SU-DHL-6 (cell line): ENCODE measurements at regions not wholly inside any gene's neighbourhood (a gene's known extent, or its start where the extent isn't known, plus 50 kb on each side); places are given as distances from the start of the nearest gene placed in this dataset.
"Not testable (repeated sequence)": the region's sequence is repeated elsewhere in the genome, so short reads cannot be mapped to it uniquely, and the experiment has no call there.

Experiments
- H2AFZ ChIP-seq: fragments of 200-600 bp; sonication (generic); 2 replicates; pipeline ENCODE4 v1.6.1; 2014; ENCODE audit warnings: low read depth, mild to moderate bottlenecking, moderate library complexity, mixed read lengths, antibody characterized with exemption, low read length; ENCODE audit not compliant: severe bottlenecking
- H3F3A ChIP-seq: fragments of 200-600 bp; shearing (Covaris generic); 2 replicates; pipeline ENCODE4 v1.6.0; 2016; ENCODE audit warnings: antibody characterized with exemption, mild to moderate bottlenecking; ENCODE audit not compliant: insufficient read depth
- H3K27ac ChIP-seq: fragments of 200-600 bp; sonication (generic); 2 replicates; pipeline ENCODE4 v1.5.1; 2016; ENCODE audit warnings: low read depth, mild to moderate bottlenecking, low read length, moderate library complexity, mixed read lengths
- H3K27me3 ChIP-seq: fragments of 200-600 bp; sonication (generic), shearing (Covaris generic); 2 replicates; pipeline ENCODE4 v1.6.0; 2014; ENCODE audit warnings: mild to moderate bottlenecking, low read length
- H3K36me3 ChIP-seq: fragments of 200-600 bp; sonication (generic); 2 replicates; pipeline ENCODE4 v1.6.1; 2014; ENCODE audit warnings: mild to moderate bottlenecking, low read length, mixed read lengths
- H3K4me2 ChIP-seq: fragments of 300-600, 200-600 bp; shearing (Covaris generic), sonication (generic); 2 replicates; pipeline ENCODE4 v1.6.0; 2014; ENCODE audit warnings: low read length, low read depth, mild to moderate bottlenecking; ENCODE audit not compliant: poor library complexity, severe bottlenecking
- H3K4me3 ChIP-seq: fragments of 200-600 bp; sonication (generic); 2 replicates; pipeline ENCODE4 v1.5.1; 2014; ENCODE audit warnings: antibody characterized with exemption, low read length, mild to moderate bottlenecking, mixed read lengths; ENCODE audit not compliant: insufficient read depth, poor library complexity, severe bottlenecking
- H3K79me2 ChIP-seq: fragments of 200-600 bp; sonication (generic); 2 replicates; pipeline ENCODE4 v1.6.1; 2014; ENCODE audit warnings: mild to moderate bottlenecking, low read length, moderate library complexity; ENCODE audit not compliant: insufficient read depth
- H3K9ac ChIP-seq: fragments of 200-600 bp; sonication (generic); 2 replicates; pipeline ENCODE4 v1.7.0; 2014; ENCODE audit warnings: mild to moderate bottlenecking, low read length
- H3K9me2 ChIP-seq: fragments of 200-600 bp; sonication (generic); replicated peaks from 2 replicates; pipeline ENCODE4 v1.6.1; 2014; ENCODE audit warnings: low read length; ENCODE audit not compliant: insufficient read depth
- H3K9me3 ChIP-seq: fragments of 200-600 bp; sonication (generic); 2 replicates; pipeline ENCODE4 v1.6.1; 2014; ENCODE audit warnings: low read length, mixed read lengths; ENCODE audit not compliant: insufficient read depth
- H4K20me1 ChIP-seq: fragments of 200-600 bp; sonication (generic); 2 replicates; pipeline ENCODE4 v1.6.1; 2014; ENCODE audit warnings: low read depth, mild to moderate bottlenecking, antibody characterized with exemption, low read length, moderate library complexity, mixed read lengths
- EZH2phosphoT487 ChIP-seq: fragments of 200-600 bp; sonication (generic), shearing (Covaris generic); conservative IDR thresholded peaks from 2 replicates; pipeline ENCODE4 v1.6.1; 2018; ENCODE audit warnings: mild to moderate bottlenecking, antibody characterized with exemption, low read length, moderate library complexity, mixed read lengths
- TF ChIP-seq, protein P1 (sequence below): fragments of 200-600 bp; sonication (generic); IDR thresholded peaks from one replicate; pipeline ENCODE4 v1.5.1; 2017; ENCODE audit warnings: antibody characterized with exemption, mild to moderate bottlenecking, low read length, moderate library complexity; ENCODE audit not compliant: insufficient read depth, poor library complexity, severe bottlenecking

GRCh38 chr12:114528766-114529165 is 122.8 kb upstream of the TBX5 start:
- H3K4me3 ChIP-seq = no peak overlapping the region
- H3K27ac ChIP-seq = no peak overlapping the region
- H3K27me3 ChIP-seq = no peaks in the 10 kb centered on the region
- H3K9me2 ChIP-seq = no peaks in the 10 kb centered on the region
- no peak overlapping the region for H3K4me2 ChIP-seq
- H4K20me1 ChIP-seq = no peaks in the 10 kb centered on the region
- no peak overlapping the region for H2AFZ ChIP-seq
- no peaks in the 10 kb centered on the region for H3K9me3 ChIP-seq
- H3K79me2 ChIP-seq = no peaks in the 10 kb centered on the region
- TF ChIP-seq, protein P1, sequence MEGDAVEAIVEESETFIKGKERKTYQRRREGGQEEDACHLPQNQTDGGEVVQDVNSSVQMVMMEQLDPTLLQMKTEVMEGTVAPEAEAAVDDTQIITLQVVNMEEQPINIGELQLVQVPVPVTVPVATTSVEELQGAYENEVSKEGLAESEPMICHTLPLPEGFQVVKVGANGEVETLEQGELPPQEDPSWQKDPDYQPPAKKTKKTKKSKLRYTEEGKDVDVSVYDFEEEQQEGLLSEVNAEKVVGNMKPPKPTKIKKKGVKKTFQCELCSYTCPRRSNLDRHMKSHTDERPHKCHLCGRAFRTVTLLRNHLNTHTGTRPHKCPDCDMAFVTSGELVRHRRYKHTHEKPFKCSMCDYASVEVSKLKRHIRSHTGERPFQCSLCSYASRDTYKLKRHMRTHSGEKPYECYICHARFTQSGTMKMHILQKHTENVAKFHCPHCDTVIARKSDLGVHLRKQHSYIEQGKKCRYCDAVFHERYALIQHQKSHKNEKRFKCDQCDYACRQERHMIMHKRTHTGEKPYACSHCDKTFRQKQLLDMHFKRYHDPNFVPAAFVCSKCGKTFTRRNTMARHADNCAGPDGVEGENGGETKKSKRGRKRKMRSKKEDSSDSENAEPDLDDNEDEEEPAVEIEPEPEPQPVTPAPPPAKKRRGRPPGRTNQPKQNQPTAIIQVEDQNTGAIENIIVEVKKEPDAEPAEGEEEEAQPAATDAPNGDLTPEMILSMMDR = no peak
- TF ChIP-seq EZH2phosphoT487 = no peak
- no peaks in the 10 kb centered on the region for H3K36me3 ChIP-seq
- no peaks in the 10 kb centered on the region for H3F3A ChIP-seq
- H3K9ac ChIP-seq = no peak overlapping the region

GRCh38 chr12:114521160-114521559 is 115.2 kb upstream of the TBX5 start:
- not testable (repeated sequence) for H2AFZ ChIP-seq, H3K9ac ChIP-seq, H3K4me3 ChIP-seq, H3K9me3 ChIP-seq, H3K27me3 ChIP-seq, H3K9me2 ChIP-seq, H3K27ac ChIP-seq, H3K79me2 ChIP-seq, H4K20me1 ChIP-seq, H3K4me2 ChIP-seq, H3K36me3 ChIP-seq, H3F3A ChIP-seq

DNA sequence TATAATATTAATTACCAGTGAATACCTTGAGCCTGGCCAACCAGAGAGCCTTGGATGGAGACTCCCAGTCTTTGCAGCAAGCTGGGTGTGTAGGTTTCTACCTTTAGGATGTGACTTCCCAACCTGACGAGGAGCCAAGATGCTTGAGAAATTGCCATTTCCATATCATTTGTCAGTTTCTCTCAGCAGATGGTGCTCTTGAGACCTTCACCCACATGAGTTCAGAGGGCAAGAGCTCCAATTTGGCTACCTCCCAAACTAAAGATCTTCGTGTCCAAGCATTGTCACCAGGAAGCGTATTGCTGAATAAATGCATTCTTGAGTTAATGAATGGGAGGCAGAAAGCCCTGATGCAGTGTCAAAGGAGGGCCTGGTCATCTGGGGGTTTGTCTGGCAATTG is 106.4 kb upstream of the TBX5 start:
- H3K27me3 ChIP-seq = no peaks in the 10 kb centered on the region

GRCh38 chr12:114508529-114509129 is 102.7 kb upstream of the TBX5 start:
- Histone ChIP-seq H3K4me2 (no peak overlapping the region), H2AFZ (no peak overlapping the region)
- no peak for TF ChIP-seq EZH2phosphoT487
- TF ChIP-seq, protein P1 = peak; percentile 53

More for the DNA sequence above, 106.4 kb upstream of the TBX5 start:
- Histone ChIP-seq H3K9me3 (no peaks in the 10 kb centered on the region), H4K20me1 (no peaks in the 10 kb centered on the region), H2AFZ (no peak overlapping the region), H3K4me2 (no peak overlapping the region), H3F3A (no peaks in the 10 kb centered on the region), H3K27ac (no peak overlapping the region), H3K9me2 (no peaks in the 10 kb centered on the region), H3K9ac (no peak overlapping the region), H3K4me3 (no peak overlapping the region), H3K36me3 (no peaks in the 10 kb centered on the region), H3K79me2 (no peaks in the 10 kb centered on the region)
- TF ChIP-seq EZH2phosphoT487 = no peak
- TF ChIP-seq, protein P1 = no peak

More at GRCh38 chr12:114508529-114509129, 102.7 kb upstream of the TBX5 start:
- H3K36me3 ChIP-seq = no peaks in the 10 kb centered on the region
- no peaks in the 10 kb centered on the region for H3K27me3 ChIP-seq
- no peaks in the 10 kb centered on the region for H3K79me2 ChIP-seq
- no peaks in the 10 kb centered on the region for H3K9me3 ChIP-seq
- H3K4me3 ChIP-seq = no peak overlapping the region
- H3K9ac ChIP-seq = no peak overlapping the region
- H3K27ac ChIP-seq = no peak overlapping the region
- H4K20me1 ChIP-seq = no peaks in the 10 kb centered on the region
- no peaks in the 10 kb centered on the region for H3K9me2 ChIP-seq
- H3F3A ChIP-seq = no peaks in the 10 kb centered on the region
